HG02840 (cell line): ENCODE measurements at regions not wholly inside any gene's neighbourhood (a gene's known extent, or its start where the extent isn't known, plus 50 kb on each side); places are given as distances from the start of the nearest gene placed in this dataset.

Experiments
- ATAC-seq: cut with Tn5 transposase; IDR thresholded peaks from one replicate; pipeline ENCODE4 v1.9.1; 2021; ENCODE audit warnings: mild to moderate bottlenecking, moderate library complexity, moderate number of reproducible peaks; ENCODE audit not compliant: unreplicated experiment, low FRiP score

- no peak for ATAC-seq
These were observed 204.2 kb downstream of the USP12 start for GRCh38 chr13:26967119-26968038.

DNA sequence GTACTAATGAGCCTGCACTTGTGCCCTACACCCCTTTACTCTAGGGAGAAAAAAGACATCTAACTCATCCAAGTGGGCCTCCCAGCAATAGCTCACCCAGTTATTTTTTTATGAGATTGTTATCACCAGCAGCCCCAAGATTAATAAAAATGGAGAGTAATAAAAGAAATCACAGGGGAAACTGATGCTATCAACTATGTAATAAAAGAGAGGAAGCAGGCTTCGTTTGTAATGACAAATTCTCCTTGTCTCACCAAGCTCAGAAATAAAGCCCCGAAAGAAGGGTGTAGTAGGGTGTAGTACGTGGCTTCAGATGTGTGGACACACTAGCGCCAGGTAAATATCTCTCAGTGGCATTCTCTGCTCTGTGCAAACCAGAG, 204.9 kb downstream of the USP12 start:
- no peak for ATAC-seq

GRCh38 chr13:26965952-26966700, 205.5 kb downstream of the USP12 start:
- ATAC-seq: no peak

- no peak for ATAC-seq
These were observed 204.0 kb upstream of the GPR12 start for GRCh38 chr13:26964278-26965250.

DNA sequence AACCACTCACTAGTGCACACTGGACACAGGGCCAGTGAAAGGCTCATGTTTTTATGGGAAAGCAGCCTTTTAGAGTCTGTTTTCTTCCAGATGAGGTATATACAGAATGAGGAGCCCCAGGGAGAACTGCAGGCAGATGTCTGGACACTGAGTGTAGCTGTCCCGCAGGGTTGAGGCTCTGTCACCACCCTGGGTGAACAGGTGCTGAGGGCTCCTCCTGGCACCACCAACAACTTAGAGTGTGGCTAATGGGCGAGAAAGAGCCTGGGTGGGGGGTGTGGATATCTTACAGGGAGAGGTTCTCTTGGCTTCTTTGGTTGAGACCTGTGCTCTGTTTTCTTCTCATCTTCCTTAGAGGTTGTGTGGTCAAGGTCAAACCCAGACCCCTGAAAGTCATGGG, 202.1 kb upstream of the GPR12 start:
- no peak for ATAC-seq

DNA sequence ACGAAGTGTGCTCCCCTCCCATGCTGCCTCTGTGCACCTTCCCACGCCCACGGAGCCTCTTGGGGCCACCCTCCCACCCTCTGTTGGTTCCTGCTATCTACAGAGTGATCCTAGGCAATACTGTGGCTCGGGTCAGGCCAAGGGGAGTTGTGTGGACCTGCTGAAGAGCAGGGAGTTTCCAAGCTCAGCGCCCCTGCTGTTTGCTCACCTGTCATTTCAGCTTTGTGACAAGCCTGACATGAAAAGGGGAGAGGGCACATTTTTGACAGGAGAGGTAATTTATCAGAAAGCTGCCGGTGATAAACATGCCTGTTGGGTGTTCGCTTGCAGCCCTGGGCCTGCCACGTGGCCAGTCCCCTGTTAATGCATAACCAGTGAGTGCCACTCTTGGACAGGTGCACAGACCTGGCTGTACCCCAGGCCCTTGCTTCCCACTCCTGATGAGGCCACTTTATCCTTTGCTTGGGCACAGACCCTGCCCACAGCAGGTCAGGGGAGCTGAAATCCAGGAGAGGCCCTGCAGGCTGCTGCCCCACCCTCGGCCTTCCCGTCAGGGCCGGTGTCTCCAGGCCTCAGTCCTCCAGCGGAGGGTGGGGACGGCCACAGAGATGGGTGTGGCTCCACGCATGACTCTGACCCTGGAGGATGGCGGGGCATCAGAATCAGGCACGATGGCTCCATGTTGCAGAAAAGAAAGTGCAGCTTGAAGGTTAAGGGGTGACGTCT, 201.5 kb upstream of the GPR12 start:
- ATAC-seq: no peak

DNA sequence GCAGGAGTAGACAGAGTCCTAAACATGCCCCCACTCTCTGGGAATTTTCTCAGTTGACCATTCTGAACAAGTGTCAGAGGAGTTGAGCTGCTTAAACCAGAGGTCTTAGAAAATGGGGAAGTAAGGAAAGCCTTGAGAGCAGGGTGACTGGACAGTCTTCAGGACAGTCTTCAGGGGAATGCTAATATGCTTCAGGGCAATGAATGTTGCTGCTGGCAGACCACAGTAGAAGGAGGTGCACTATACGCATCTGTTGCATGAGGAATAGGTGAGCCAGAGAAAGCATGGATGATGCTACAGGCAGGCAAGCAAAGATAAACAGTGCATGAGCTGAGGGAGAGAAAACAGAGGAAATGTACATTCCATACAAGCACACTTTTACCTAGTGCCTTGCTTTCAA, 196.6 kb upstream of the GPR12 start:
- no peak for ATAC-seq

- ATAC-seq: no peak
These were observed 196.0 kb upstream of the GPR12 start for GRCh38 chr13:26956522-26957142.

GRCh38 chr13:26954976-26955375, 194.4 kb upstream of the GPR12 start:
- ATAC-seq: no peak

DNA sequence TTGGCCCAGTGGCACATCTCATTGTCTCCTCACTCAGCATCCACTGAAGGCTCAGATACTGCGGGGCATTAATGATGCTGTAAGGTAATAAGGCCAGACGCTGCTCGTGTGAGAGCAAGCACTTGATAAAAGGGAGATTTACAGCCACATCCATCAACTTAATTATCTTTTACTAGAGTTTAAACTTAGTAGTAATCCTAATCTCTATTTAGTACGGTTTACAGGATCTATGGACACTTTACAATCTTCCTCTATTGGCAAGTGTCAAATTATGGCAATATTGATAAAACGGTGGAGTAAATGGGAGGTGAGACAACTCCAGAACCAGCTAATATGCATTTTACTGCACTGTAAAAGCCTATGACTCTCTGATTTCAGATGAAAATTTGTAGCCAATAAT, 192.7 kb upstream of the GPR12 start:
- no peak for ATAC-seq

DNA sequence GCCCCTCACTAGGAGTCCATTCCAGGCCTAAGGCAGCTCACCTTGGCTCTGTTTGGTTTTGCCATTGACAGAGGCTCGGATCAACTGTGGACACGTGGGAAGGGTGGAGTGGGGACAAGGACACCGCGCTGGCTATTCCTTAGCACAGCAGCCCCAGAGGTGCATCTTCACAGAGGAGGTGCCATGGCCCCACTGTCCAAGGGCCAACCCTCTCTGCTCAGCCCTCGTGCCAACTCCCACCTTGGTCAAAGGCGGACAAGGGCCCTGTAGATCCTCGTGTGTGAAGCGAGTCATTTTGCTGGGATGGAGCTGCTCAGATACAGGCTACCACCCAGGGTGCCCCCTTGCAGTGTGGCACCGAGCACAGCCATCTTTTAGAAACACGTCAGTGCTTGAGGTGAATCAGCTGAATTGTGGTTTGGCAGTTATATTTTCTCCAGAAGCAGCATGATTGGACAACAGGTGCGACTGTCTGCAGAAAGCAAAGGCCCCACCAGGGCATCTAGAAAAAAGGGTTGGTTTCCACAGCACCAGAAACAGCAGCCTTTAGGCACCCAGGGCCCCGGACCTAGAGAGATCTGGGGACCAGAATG, 192.1 kb upstream of the GPR12 start:
- ATAC-seq: no peak

DNA sequence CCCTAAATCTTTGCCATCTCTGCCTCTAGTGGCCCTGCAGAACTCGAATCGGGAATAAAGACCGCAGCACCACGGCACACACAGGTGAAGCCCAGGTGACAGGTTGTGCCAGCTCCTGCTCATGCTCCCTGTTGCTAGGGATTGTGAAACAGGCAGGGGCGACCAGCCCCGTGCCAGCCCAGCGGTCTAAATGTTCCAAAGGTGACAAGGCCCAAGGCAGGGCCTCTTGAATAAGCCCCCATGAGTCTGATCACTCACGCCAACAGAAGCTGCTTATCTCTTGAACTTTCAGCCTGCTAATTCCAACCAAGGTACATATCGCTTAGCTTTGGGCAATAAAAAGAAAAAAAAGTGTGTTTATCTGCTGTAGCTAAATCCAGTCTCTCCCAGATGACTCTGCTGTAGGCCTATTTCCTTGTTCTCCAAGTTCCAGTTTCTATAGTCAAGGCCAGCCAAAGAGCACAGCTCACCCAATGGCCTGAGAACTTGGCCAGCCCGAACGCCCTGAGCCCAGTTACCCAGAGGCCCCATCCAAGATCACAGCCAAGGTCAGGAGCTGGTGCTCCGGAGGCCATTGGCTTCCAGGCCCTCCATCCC, 191.1 kb upstream of the GPR12 start:
- ATAC-seq: no peak

DNA sequence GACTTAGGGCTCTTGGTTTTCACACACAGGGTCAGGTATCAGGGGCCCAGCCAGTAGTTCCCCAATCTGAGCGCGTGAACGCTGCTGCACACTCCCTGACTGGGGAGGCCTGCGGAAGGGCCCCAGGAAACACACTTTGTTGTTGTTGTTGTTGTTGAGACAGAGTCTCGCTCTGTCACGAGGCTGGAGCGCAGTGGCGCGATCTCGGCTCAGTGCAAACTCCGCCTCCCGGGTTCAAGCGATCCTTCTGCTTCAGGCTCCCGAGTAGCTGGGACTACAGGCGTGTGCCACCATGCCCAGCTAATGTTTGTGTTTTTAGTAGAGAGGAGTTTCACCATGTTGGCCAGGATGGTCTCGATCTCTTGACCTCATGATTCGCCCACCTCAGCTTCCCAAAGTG, 190.4 kb upstream of the GPR12 start:
- ATAC-seq: no peak

DNA sequence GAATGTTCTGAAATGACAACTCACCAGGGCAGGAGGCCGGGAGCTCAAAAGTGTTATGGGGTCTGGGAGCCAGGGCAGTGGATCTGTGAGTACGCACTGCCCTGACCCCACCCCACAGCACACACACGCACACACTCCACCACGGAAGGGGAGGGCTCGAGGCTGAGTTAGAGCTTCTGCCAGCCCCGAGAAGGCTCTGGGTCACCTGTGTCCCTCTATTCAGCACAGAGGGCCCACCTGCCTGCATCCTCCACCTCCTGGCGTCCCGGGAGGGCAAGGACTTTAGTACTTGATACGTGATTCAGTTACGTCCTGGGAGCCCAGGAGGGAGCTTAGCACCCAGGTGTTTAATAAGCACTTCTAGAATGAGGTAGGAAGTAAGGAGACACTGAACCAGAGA, 190.0 kb upstream of the GPR12 start:
- no peak for ATAC-seq

DNA sequence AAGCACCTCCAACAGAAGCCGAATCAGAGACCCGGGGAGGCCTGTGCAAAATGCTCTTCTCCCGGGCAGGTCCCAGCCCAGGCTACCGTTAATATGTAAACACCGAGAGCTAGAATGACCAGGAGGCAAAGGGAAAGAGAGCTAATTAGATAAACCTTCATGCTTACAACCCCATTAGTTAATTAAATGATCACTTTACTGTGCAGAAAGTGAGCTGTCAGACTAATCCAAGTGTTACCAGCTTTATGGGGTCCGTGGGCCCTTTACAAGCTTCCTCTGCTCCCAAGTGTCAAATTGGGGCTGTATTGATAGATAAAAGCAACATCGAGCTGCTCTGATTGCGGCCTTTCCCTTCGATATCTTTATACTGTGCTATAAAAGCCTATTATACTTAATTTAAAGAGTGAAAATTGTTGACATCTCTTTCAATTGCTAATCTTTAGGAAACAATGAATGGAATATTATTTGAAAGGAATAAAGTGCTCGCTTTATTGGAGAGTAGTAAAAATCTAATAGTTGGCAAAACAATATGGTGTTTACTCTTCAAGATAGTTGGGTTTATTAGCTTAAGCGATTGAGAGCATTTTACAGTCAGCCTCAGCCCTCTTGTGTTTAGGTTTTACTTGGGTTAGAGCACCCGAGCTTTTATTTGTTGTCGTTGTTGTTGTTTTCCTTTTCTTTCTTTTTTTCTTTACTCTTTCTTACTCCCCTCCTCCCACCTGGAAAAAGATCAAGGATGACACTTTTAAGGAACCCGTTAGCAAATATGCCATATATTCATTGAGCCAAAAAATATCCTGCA, 189.3 kb upstream of the GPR12 start:
- no peak for ATAC-seq

DNA sequence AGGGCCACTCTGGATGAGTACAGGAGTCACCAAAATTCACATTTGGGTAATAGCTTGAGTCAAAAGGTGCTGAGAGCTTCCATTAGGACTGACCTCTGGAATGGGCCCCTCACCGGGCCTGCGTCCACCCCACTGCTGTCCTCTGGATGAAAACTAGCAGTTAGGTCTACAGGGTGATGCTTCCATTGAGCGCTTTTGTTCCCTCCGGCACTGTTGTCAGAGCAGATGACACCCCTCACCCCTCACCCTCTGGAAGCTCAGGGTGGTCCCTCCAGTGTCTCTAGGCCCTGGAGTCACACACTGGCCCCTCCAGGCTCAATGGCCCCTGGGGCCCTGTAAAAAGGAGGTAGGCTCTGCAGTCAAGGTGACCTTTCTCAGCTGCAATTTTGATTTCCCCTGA, 187.8 kb upstream of the GPR12 start:
- no peak for ATAC-seq

DNA sequence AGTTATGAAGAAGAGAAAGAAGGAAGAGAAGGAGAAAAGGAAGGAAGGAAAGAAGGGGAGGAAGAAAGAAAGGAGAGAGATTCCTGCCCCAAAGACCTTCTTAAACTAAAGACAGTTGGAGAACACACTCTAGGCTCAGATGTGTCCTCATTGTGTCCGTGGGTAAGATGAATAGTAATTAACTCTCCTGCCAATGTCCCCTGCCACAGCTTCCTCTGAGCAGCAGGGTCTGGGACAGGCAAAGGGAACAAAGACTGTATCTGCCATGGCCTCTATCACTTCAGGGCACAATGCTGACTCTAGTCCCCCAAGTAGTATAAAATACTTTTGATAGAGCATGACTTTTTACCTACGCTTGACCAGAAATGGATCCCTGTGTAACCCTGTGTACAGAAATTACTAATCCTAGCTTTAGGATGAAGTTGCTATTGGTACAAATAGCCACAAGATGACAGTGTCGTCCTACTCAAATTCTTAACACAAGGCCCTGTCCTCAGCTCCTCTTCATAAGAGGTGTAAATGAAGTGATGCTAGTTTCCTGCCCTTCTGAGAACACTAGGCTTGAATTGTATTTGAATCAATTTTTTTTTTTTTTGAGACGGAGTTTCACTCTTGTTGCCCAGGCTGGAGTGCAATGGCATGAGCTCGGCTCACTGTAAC, 186.2 kb upstream of the GPR12 start:
- no peak for ATAC-seq
